ENCODE measurements at regions not wholly inside any gene's neighbourhood (a gene's known extent, or its start where the extent isn't known, plus 50 kb on each side); places are given as distances from the start of the nearest gene placed in this dataset.

DNA sequence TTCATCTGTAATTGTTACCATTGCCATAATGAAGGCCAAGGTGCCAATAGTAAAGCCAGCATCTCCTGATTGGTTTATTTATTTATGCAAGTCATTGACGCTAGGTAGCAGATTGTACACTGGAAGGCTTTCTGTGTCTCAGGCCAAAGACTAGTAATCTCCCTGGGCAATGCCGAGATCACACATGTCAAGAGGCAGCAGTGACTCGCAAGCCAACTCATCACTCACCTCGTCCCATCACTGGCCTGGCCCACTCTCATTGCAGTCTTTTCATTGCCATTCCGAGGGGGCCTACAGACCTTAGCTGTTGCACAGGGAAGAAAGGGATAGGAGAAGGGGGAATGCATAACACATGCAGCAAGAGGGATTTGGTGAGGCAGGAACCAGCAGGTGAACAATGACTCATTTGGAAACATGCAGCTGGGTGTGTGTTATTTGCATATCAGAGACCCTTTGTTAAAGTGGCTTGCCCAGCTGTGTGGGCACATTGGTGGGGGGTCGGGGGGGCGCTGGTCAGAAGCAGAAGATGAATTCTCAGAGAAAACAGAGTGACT is 448.7 kb upstream of the HNRNPA3 start:
- H3K79me2 ChIP-seq (ENCODE audit: insufficient read depth, low read length) = no peaks in the 10 kb centered on the region
- no peaks in the 10 kb centered on the region for H3K27me3 ChIP-seq (ENCODE audit: insufficient read depth, low read length)
- H3K36me3 ChIP-seq (ENCODE audit: insufficient read depth, low read length) = no peaks in the 10 kb centered on the region
- no peak overlapping the region for H2AFZ ChIP-seq (ENCODE audit: low read length)
- no peaks in the 10 kb centered on the region for H3K4me1 ChIP-seq (ENCODE audit: insufficient read depth, low read length)
- H3K9me3 ChIP-seq (ENCODE audit: low read depth, low read length) = no peaks in the 10 kb centered on the region
- TF ChIP-seq, protein P1, sequence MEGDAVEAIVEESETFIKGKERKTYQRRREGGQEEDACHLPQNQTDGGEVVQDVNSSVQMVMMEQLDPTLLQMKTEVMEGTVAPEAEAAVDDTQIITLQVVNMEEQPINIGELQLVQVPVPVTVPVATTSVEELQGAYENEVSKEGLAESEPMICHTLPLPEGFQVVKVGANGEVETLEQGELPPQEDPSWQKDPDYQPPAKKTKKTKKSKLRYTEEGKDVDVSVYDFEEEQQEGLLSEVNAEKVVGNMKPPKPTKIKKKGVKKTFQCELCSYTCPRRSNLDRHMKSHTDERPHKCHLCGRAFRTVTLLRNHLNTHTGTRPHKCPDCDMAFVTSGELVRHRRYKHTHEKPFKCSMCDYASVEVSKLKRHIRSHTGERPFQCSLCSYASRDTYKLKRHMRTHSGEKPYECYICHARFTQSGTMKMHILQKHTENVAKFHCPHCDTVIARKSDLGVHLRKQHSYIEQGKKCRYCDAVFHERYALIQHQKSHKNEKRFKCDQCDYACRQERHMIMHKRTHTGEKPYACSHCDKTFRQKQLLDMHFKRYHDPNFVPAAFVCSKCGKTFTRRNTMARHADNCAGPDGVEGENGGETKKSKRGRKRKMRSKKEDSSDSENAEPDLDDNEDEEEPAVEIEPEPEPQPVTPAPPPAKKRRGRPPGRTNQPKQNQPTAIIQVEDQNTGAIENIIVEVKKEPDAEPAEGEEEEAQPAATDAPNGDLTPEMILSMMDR (IDR thresholded peaks at IDR 0.05; ENCODE audit: extremely low read depth, low read depth, low read length) = no peak
- DNase-seq (ENCODE audit: insufficient read length, low spot score, missing footprints) = no peak
- no peaks in the 10 kb centered on the region for H4K20me1 ChIP-seq (ENCODE audit: insufficient read depth, low read length)
- no peak overlapping the region for H3K4me2 ChIP-seq (ENCODE audit: insufficient read depth, low read length)
- H3K4me3 ChIP-seq (ENCODE audit: insufficient read depth, low read length) = no peak overlapping the region
- H3K27ac ChIP-seq (ENCODE audit: low read depth, low read length) = no peak overlapping the region

DNA sequence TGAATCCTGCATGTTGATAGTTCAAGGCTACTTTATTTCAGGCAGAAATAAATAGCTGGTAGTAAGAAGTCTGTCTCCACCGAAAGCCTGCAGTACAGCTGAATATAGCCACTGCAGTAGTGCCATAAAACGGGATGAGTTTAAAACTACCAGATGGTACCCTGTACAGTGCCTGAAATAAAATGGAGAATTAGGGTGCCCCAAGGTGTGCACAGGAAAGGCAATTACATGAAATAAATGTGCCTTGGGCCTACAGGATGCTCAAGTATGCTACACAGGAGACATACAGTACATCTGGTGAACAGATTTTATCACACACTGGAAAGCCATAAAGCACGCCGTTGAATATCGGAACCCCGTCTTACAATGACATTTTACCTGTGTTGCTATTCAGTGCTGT is 447.7 kb upstream of the HNRNPA3 start:
- H3K4me3 ChIP-seq (ENCODE audit: insufficient read depth, low read length) = no peak overlapping the region
- DNase-seq (ENCODE audit: insufficient read length, low spot score, missing footprints) = no peak
- H3K4me1 ChIP-seq (ENCODE audit: insufficient read depth, low read length) = no peaks in the 10 kb centered on the region
- no peak overlapping the region for H2AFZ ChIP-seq (ENCODE audit: low read length)
- H3K36me3 ChIP-seq (ENCODE audit: insufficient read depth, low read length) = no peaks in the 10 kb centered on the region
- no peak overlapping the region for H3K4me2 ChIP-seq (ENCODE audit: insufficient read depth, low read length)
- H3K27me3 ChIP-seq (ENCODE audit: insufficient read depth, low read length) = no peaks in the 10 kb centered on the region
- no peaks in the 10 kb centered on the region for H4K20me1 ChIP-seq (ENCODE audit: insufficient read depth, low read length)
- H3K27ac ChIP-seq (ENCODE audit: low read depth, low read length) = no peak overlapping the region
- no peaks in the 10 kb centered on the region for H3K79me2 ChIP-seq (ENCODE audit: insufficient read depth, low read length)
- no peaks in the 10 kb centered on the region for H3K9me3 ChIP-seq (ENCODE audit: low read depth, low read length)
- TF ChIP-seq, protein P1 (IDR thresholded peaks at IDR 0.05; ENCODE audit: extremely low read depth, low read depth, low read length) = no peak

DNA sequence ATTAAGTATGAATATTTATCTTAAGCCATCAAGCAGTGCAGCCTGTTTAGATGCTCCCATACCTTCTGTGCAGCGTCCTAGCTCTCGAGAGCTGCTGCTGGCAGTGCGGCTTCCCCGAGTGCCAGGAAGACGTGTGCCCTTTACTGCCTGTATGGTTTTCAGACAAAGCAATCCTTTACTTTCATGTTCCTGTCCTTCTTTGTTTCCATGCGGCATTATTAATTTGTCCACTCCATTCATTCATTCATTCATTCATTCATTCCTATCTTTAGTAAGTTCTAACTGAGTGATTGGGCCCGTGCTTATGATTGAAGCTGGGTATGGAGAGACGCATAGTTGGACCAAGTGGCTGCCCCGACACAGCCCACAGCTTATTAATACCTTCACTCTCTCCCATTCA is 446.6 kb upstream of the HNRNPA3 start:
- Histone ChIP-seq H3K27me3 (ENCODE audit: insufficient read depth, low read length) (no peaks in the 10 kb centered on the region), H3K4me3 (ENCODE audit: insufficient read depth, low read length) (no peak overlapping the region), H3K36me3 (ENCODE audit: insufficient read depth, low read length) (no peaks in the 10 kb centered on the region), H4K20me1 (ENCODE audit: insufficient read depth, low read length) (no peaks in the 10 kb centered on the region), H2AFZ (ENCODE audit: low read length) (no peak overlapping the region), H3K4me2 (ENCODE audit: insufficient read depth, low read length) (no peak overlapping the region), H3K4me1 (ENCODE audit: insufficient read depth, low read length) (no peaks in the 10 kb centered on the region), H3K9me3 (ENCODE audit: low read depth, low read length) (no peaks in the 10 kb centered on the region), H3K79me2 (ENCODE audit: insufficient read depth, low read length) (no peaks in the 10 kb centered on the region), H3K27ac (ENCODE audit: low read depth, low read length) (no peak overlapping the region)
- TF ChIP-seq, protein P1 (IDR thresholded peaks at IDR 0.05; ENCODE audit: extremely low read depth, low read depth, low read length) = no peak
- no peak for DNase-seq (ENCODE audit: insufficient read length, low spot score, missing footprints)

DNA sequence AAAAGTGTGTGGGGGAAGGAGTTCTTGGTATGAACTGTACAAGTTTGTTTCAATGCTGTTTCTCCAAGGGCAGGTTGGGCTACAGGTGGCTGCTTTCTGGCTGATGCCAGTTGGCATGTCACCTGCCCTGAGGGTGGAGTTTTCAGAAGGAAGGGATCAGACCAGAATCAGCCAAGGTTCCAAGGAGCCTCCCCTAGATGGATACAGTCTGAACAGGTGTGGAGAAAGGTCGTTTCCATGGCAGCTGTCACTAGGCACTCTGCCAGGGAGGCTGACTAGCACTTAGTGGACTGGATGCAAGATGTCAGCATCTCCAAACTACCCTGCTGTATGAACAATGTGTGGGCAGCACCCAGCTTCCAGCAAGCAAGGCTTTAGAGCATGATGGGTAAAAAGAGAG is 444.4 kb upstream of the HNRNPA3 start:
- Histone ChIP-seq H3K4me1 (ENCODE audit: insufficient read depth, low read length) (no peaks in the 10 kb centered on the region), H3K4me3 (ENCODE audit: insufficient read depth, low read length) (no peak overlapping the region), H3K4me2 (ENCODE audit: insufficient read depth, low read length) (no peak overlapping the region), H3K36me3 (ENCODE audit: insufficient read depth, low read length) (no peaks in the 10 kb centered on the region), H2AFZ (ENCODE audit: low read length) (no peak overlapping the region), H3K79me2 (ENCODE audit: insufficient read depth, low read length) (no peaks in the 10 kb centered on the region), H3K27ac (ENCODE audit: low read depth, low read length) (no peak overlapping the region), H3K9me3 (ENCODE audit: low read depth, low read length) (no peaks in the 10 kb centered on the region), H3K27me3 (ENCODE audit: insufficient read depth, low read length) (no peaks in the 10 kb centered on the region), H4K20me1 (ENCODE audit: insufficient read depth, low read length) (no peaks in the 10 kb centered on the region)
- TF ChIP-seq, protein P1 (IDR thresholded peaks at IDR 0.05; ENCODE audit: extremely low read depth, low read depth, low read length) = no peak
- no peak for DNase-seq (ENCODE audit: insufficient read length, low spot score, missing footprints)
